ENCODE measurements at regions not wholly inside any gene's neighbourhood (a gene's known extent, or its start where the extent isn't known, plus 50 kb on each side); places are given as distances from the start of the nearest gene placed in this dataset.
"Not testable (repeated sequence)": the region's sequence is repeated elsewhere in the genome, so short reads cannot be mapped to it uniquely, and the experiment has no call there.

DNA sequence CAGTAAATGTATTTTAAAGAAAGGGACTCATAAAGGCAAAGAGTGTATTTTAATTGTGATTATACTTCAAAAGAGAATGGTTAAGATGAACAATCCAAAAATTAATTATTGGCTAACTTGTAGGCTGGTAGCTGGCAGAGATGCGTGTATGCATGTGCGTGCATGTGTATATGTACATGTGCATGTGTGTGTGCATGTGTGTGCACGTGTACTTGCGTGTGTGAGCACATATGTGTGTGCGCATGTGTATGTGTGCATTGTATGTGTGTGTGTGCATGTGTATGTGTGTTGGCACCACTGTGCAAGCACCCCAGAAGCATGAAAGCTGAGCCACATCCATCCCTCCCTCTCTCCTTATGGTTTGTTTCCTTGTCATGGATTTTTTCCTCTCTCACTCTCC, 83.0 kb upstream of the SLC1A3 start:
- CTCF ChIA-PET = no interaction called here
- H3K36me3 Mint-ChIP-seq = no peaks in the 10 kb centered on the region
- peaks cover 3% of the 10 kb centered on the region for H3K27me3 Mint-ChIP-seq
- H3K9me3 Mint-ChIP-seq = no peaks in the 10 kb centered on the region
- H3K4me1 Mint-ChIP-seq = no peaks in the 10 kb centered on the region
- no peak for DNase-seq
- H3K27ac Mint-ChIP-seq = no peak overlapping the region
- no peak overlapping the region for H3K4me3 Mint-ChIP-seq

DNA sequence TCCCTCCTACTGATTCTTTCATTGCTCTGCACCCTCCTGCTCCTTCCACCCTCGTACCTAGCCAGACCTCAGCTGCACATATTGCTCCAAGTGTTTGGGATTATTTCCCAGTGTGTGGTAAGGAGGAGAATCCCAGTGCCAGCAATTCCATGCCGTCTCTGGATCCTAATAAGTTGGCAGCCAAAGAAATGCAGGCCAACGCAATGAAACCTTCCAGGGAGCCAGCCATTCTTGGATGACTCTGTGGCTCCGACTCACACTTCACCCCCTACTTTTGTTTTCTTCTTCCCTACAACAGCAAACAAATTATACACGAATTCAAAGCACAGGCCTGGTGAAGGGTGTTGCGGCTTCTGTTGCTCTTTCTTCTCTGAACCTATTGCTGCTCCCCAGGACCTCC, 82.5 kb upstream of the SLC1A3 start:
- Mint-ChIP-seq H3K27me3 (peaks cover 3% of the 10 kb centered on the region), H3K4me3 (no peak overlapping the region), H3K27ac (no peak overlapping the region), H3K9me3 (no peaks in the 10 kb centered on the region), H3K4me1 (no peaks in the 10 kb centered on the region), H3K36me3 (no peaks in the 10 kb centered on the region)
- CTCF ChIA-PET = no interaction called here
- DNase-seq = no peak

- no peak overlapping the region for H3K27ac Mint-ChIP-seq
- H3K9me3 Mint-ChIP-seq = no peaks in the 10 kb centered on the region
- no peaks in the 10 kb centered on the region for H3K36me3 Mint-ChIP-seq
- CTCF ChIA-PET = no interaction called here
- H3K4me3 Mint-ChIP-seq = no peak overlapping the region
- peaks cover 3% of the 10 kb centered on the region for H3K27me3 Mint-ChIP-seq
- DNase-seq = no peak
- H3K4me1 Mint-ChIP-seq = no peaks in the 10 kb centered on the region
Measured at GRCh38 chr5:36526537-36526936, 79.9 kb upstream of the SLC1A3 start.

- Mint-ChIP-seq H3K4me3 (no peak overlapping the region), H3K4me1 (no peaks in the 10 kb centered on the region), H3K36me3 (no peaks in the 10 kb centered on the region), H3K27ac (no peak overlapping the region), H3K27me3 (peaks cover 3% of the 10 kb centered on the region), H3K9me3 (no peaks in the 10 kb centered on the region)
- CTCF ChIA-PET = no interaction called here
- DNase-seq = no peak
Measured at GRCh38 chr5:36528588-36528987, 77.8 kb upstream of the SLC1A3 start.

GRCh38 chr5:36529142-36529541, 77.3 kb upstream of the SLC1A3 start:
- no peaks in the 10 kb centered on the region for H3K4me1 Mint-ChIP-seq
- no peak for DNase-seq
- no peaks in the 10 kb centered on the region for H3K36me3 Mint-ChIP-seq
- CTCF ChIA-PET = no interaction called here
- no peak overlapping the region for H3K4me3 Mint-ChIP-seq
- H3K27me3 Mint-ChIP-seq = peaks cover 3% of the 10 kb centered on the region
- H3K9me3 Mint-ChIP-seq = no peaks in the 10 kb centered on the region
- H3K27ac Mint-ChIP-seq = no peak overlapping the region

DNA sequence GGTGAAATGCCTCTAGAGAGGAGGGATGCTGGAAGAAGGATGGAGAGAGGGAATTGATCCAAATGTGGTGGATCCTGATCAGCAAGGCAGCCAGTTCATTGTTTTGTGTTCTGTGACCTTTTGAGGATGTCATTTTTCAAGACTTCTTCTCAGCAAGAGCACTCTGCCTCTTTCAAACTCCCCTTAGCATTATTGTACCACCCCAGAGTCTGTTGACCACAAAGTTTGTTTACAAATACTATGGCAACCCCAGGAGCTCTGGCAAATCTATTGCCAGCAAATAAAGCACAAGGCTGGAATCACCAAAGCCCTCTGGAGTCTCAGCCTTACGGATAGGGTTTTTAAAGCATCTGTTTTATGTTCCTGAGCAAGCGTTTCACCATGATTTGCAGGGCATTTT, 76.2 kb upstream of the SLC1A3 start:
- CTCF ChIA-PET = no interaction called here
- no peaks in the 10 kb centered on the region for H3K9me3 Mint-ChIP-seq
- no peaks in the 10 kb centered on the region for H3K36me3 Mint-ChIP-seq
- H3K4me3 Mint-ChIP-seq = no peak overlapping the region
- H3K27me3 Mint-ChIP-seq = peaks cover 3% of the 10 kb centered on the region
- no peaks in the 10 kb centered on the region for H3K4me1 Mint-ChIP-seq
- H3K27ac Mint-ChIP-seq = no peak overlapping the region
- no peak for DNase-seq

- no peaks in the 10 kb centered on the region for H3K9me3 Mint-ChIP-seq
- CTCF ChIA-PET = no interaction called here
- H3K4me1 Mint-ChIP-seq = no peaks in the 10 kb centered on the region
- no peak overlapping the region for H3K4me3 Mint-ChIP-seq
- no peak for DNase-seq
- H3K27ac Mint-ChIP-seq = no peak overlapping the region
- H3K27me3 Mint-ChIP-seq = peaks cover 3% of the 10 kb centered on the region
- H3K36me3 Mint-ChIP-seq = no peaks in the 10 kb centered on the region
Measured at GRCh38 chr5:36531401-36531800, 75.0 kb upstream of the SLC1A3 start.

DNA sequence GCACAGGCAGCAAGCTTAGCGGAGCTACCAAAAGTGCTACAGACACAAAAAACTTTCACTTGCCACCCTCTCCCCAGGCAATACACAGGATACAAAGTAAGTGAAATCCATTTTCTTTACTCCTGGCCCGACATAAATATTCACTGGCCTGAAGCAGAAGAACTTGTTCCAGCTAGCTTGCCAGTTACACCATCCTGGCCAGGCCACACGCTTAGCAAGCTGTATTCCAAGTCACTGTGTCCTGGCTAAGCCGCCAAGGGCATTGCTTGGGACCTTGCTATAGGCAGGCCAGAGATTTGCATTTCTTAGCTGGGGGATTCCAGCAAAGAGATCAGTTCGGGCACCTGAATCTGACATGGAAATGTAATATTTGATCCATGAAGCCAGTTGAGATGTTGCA, 71.0 kb upstream of the SLC1A3 start:
- Mint-ChIP-seq H3K4me1 (no peaks in the 10 kb centered on the region), H3K27ac (no peak overlapping the region), H3K9me3 (no peaks in the 10 kb centered on the region), H3K4me3 (no peak overlapping the region), H3K27me3 (no peaks in the 10 kb centered on the region), H3K36me3 (no peaks in the 10 kb centered on the region)
- CTCF ChIA-PET = interaction anchor here (1.3 kb wide), 1 partner anchor 26 kb away, joined by 3 read pairs; no protein-coding TSS in a partner anchor
- no peak for DNase-seq

- Mint-ChIP-seq H3K4me1 (no peaks in the 10 kb centered on the region), H3K36me3 (no peaks in the 10 kb centered on the region), H3K9me3 (no peaks in the 10 kb centered on the region), H3K27ac (no peak overlapping the region), H3K4me3 (no peak overlapping the region), H3K27me3 (no peaks in the 10 kb centered on the region)
- DNase-seq = no peak
- CTCF ChIA-PET = no interaction called here
Measured at GRCh38 chr5:36535859-36536615, 70.4 kb upstream of the SLC1A3 start.

- H3K9me3 Mint-ChIP-seq = no peaks in the 10 kb centered on the region
- CTCF ChIA-PET = no interaction called here
- H3K27ac Mint-ChIP-seq = no peak overlapping the region
- no peak for DNase-seq
- H3K4me3 Mint-ChIP-seq = no peak overlapping the region
- H3K36me3 Mint-ChIP-seq = no peaks in the 10 kb centered on the region
- no peaks in the 10 kb centered on the region for H3K27me3 Mint-ChIP-seq
- no peaks in the 10 kb centered on the region for H3K4me1 Mint-ChIP-seq
Measured at GRCh38 chr5:36536616-36537005, 69.8 kb upstream of the SLC1A3 start.

DNA sequence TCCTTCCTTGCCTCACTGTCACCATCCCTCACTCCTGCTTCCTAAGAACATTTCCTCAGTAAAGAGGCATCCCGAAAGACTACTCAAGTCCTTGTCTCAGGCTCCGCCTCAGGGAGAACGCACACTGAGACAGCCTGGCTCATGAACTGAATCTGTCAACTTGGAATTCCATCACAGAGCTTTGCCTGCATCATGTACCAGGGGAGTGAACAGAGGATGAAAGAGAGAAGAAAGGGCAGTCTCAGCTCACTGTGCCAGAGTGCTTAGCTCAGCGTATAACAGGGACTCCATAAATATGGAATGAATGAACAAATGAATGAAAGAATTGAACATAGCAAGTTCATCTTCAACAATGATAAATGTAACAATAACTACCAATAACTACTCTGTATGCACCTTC, 68.7 kb upstream of the SLC1A3 start:
- no peaks in the 10 kb centered on the region for H3K27me3 Mint-ChIP-seq
- H3K4me3 Mint-ChIP-seq = no peak overlapping the region
- H3K36me3 Mint-ChIP-seq = no peaks in the 10 kb centered on the region
- H3K9me3 Mint-ChIP-seq = no peaks in the 10 kb centered on the region
- no peak for DNase-seq
- H3K27ac Mint-ChIP-seq = no peak overlapping the region
- H3K4me1 Mint-ChIP-seq = no peaks in the 10 kb centered on the region
- CTCF ChIA-PET = no interaction called here

- peaks cover 3% of the 10 kb centered on the region for H3K9me3 Mint-ChIP-seq
- peaks cover 3% of the 10 kb centered on the region for H3K27me3 Mint-ChIP-seq
- no peak for DNase-seq
- H3K4me3 Mint-ChIP-seq = no peak overlapping the region
- CTCF ChIA-PET = no interaction called here
- no peaks in the 10 kb centered on the region for H3K4me1 Mint-ChIP-seq
- no peaks in the 10 kb centered on the region for H3K36me3 Mint-ChIP-seq
- H3K27ac Mint-ChIP-seq = no peak overlapping the region
Measured at GRCh38 chr5:36552651-36553393, 53.6 kb upstream of the SLC1A3 start.

- not testable (repeated sequence) for H3K36me3 Mint-ChIP-seq
Measured at GRCh38 chr5:36555035-36555434, 51.4 kb upstream of the SLC1A3 start.

More at GRCh38 chr5:36555035-36555434, 51.4 kb upstream of the SLC1A3 start:
- not testable (repeated sequence) for DNase-seq, H3K9me3 Mint-ChIP-seq, H3K4me3 Mint-ChIP-seq, H3K4me1 Mint-ChIP-seq, H3K27me3 Mint-ChIP-seq
- peak overlapping the region; percentile 42 for H3K27ac Mint-ChIP-seq
- CTCF ChIA-PET = interaction anchor here (0.8 kb wide), 1 partner anchor 19 kb away, joined by 3 read pairs; no protein-coding TSS in a partner anchor
